Activated effector memory CD4-positive, alpha-beta T cell treated with anti-CD3 and anti-CD28 coated beads, Interleukin-2, amount 50 U/mL, for 16 hours (primary cell): ENCODE measurements at regions not wholly inside any gene's neighbourhood (a gene's known extent, or its start where the extent isn't known, plus 50 kb on each side); places are given as distances from the start of the nearest gene placed in this dataset.

Source experiments
- DNase-seq: peaks from one replicate; pipeline ENCODE4 v3.0.0-alpha.2; 2020

DNA sequence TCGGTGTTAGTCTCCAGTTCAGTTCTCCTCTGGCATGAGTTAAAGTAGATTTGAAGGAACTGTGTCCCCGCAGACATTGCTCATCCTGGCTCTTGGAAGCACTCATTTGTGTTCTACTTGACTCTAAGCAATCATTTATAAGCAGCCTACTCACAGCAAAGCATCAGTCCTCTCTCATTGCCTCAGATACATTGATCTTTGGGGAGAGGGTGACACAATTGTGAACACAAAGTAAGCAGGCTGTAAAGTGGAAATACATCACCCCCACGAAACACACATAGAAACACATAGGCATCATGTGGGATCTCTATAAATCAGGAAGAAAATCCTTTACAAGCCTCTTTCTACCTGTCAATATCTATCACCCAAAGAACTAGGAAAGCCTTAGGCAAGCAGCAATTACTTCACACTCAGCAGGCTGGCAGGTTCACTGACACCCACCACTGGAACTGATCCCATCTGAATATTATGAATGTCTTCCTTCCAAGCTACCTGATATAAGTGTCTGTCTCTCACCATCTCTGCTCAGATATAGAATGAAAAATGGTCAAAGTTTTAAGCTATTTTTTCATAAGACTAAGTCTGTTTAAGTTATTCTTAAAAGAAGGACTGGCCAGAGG, 675.8 kb downstream of the HACE1 start:
- no peak for DNase-seq

DNA sequence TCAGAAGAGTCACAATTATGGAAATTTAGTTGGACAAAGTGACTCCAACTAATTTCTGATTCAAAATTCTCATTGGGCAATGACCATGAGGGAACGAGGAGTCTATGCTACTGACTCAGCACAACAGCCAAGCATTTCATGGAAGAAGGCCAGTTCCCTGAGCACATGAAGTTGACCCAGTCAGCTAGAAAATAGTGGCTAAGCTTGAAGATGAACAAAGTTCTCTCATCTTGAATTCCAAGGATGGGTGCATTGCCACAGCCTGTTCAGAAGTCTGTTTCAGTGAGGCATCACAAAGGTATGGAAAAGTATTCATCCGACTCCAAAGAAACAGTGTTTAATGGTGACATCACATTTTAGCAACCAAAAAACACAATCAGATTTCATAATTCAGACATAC, 676.9 kb downstream of the HACE1 start:
- DNase-seq: no peak

DNA sequence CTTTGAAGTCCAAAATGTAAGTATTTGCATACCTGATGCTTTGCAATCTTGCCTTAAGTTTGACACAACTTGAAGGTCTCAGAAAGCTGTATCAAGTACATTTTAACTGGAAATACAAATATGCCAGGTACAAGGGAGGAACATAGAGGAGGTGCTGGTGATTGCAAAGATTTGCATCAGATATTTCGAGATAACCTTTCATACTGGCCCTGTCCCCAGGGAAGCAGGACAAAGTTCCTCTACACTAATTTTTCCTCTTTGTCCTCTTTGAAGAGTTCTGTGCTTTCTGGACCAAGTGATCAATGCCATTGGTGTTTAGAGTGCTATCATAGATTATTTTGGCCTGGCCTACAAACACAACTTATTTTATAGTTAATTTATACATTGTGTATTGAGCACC, 686.1 kb downstream of the HACE1 start:
- no peak for DNase-seq

DNA sequence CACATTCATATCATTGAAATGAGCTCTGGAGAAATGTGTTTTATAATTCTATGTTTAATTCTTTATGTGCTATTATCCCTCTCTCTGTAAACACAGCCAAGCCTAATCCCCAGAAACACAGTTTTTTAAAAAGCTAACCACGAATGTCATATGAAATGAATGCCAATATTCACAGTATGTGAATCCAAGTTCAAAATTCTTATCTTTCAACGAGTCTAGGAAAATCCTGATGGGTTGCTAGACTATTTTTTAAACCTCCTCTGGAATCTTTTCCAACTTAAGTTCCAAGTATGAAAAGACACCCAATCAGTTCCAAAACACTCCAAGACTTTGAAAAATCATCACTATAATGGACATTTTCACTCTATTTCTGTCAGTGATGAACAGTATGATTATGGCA, 689.3 kb downstream of the HACE1 start:
- DNase-seq: no peak

DNA sequence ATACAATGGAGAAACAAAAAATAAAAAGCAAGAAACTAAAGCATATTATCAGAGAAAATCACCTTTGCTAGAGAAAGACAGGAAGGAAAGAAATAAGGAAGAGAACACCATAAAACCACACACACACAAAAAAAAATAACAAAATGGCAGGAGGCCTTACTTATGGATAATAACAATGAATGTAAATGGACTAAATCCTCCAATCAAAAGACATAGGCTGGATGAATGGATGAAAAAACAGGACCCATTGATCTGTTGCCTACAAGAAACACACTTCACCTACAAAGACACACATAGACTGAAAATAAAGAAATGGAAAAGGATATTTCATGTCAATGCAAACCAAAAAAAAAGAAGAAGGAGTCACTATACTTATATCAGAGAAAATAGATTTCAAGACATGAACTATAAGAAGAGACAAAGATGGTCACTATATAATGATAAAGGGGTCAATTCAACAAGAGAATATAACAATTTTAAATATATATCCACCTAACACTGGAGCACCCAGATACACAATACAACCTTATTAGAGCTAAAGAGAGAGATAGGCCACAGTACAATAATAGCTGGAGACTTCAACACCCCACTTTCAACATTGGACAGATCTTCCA, 693.6 kb downstream of the HACE1 start:
- no peak for DNase-seq

DNA sequence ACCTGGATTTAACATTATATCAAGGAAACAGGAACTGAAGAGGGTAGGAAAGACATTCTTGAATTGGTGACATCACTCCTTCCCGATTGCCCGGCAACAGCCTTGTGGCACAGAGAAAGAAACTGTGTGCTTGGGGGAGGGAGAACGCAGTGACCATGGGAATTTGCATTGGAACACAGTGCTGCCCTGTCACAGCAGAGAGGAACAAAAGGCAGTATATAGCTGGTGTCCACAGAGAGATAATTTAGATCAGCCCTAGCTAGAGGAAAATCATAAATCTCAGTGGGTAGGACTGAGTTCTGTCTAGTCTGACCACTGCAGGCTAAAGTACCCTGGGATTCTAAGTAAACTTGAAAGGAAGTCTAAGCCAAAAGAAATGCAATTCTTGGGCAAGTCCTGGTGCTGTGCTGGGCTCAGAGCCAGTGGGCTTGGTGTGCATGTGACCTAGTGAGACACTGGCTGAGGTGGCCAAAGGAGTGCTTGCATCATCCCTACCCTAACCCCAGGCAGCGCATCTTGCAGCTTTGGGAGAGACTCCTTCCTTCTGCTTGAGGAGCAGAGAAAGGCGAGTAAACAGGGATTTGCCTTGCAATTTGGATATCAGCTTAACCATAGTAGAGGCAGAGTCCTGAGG, 697.6 kb downstream of the HACE1 start:
- no peak for DNase-seq

DNA sequence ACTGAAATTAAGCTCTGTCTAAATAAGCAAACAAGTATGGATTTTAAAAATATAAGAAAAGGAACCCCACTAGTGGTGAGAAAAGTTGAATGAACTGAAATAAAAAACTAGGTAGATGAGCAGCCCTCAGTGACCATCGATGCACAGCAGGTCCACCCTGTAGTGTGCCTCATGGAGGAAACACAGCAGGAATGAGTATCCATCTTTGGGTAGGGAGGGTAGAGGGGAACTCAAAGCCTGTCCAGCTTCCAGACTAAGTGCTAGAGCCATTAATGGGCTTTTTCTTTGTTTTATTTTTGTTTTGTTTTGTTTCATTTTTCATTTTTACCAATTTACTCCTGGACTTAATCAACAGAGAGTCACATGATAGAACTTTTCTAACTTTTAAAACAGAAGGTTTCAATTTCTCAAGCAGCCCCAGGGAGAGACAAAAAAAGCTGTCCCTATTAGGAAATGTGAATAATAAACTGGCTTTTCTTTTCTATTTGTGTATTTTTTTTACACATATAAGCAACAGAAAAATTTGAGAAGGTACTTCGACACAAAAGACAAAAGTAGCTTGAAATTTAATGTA, 700.6 kb downstream of the HACE1 start:
- no peak for DNase-seq

DNA sequence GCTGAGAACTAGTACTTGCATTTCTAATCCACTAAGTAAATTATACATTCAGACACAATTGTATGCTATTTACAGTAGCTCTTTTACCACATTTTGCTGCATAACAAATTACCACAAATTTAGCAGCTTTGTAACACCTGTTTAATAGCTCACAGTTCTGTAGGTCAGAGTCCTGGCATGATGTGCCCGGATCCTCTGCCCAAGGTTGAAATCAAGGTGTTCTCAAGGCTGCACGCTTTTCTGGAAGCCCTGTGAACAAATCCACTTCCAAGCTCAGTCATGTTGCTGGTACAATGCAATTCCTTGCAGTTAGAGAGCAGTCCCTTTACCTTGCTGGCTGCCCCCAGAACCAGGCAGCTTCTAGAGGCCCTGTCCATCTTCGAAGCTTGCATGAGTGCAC, 716.0 kb downstream of the HACE1 start:
- DNase-seq: no peak

DNA sequence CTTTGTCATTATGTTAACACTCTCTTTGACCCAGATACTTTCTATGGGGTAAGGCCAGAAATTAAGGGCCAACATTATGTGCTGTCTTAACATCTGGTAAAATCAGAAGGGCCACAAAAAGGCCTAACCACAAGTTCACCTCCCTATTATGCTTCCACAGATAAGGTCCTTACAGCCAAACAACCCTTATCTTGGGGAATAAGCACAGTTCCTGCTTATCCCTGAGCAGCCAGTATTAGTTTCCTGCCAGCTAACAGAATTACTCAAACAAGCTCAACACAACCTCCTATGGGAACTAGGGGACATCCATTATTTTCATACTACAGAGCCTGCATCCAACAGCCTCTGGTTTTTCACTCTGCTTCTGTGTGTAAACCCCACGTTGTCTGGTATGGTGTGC, 724.8 kb downstream of the HACE1 start:
- DNase-seq: no peak

DNA sequence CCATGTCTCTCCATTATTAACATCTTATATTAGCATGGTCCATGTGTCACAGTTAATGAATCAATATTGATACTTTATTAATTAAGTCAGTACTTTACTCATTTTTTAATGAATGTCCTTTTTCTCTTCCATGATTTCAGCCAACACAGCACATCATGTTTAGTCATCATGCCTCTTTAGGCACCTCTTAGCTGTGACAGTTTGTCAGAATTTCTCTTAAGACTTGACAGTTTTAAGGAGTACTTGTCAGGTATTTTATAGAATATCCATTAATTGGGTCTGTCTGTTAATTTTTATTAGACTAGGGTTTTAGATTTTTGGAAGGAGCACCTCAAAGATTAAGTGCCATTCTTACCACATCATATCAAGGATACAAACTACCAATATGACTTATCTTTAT, 729.4 kb downstream of the HACE1 start:
- no peak for DNase-seq

DNA sequence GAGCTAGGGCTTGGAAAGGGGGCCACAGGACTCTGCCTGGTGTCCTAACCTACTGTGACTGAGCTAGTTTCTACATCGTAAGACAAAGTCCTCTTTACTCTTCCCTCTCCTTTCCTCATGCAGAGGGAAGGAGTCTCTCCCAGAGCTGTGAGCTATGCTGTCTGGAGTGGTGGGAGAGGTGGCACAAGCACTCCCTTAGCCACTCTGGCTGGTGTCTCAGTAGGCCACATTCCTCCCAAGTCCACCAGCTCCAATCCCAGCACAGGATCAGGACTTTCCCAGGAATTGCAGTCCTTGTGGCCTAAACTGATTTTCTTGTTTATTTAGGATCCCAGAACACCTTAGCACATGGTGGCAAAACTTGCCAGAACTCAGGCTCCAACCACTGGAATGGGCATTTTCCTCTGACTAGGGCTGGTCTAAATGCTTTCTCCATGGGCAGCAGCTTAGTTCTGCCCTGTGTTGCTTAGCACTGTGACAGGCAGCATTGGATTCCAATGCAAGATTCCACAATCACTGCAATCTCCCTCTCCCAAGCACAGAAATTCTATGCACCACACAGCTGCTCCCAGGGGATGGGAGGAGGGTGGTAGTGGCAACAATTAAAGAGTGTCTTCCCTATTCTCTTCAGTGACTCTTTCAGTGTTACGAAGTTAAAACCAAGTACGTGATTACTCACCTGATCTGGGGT, 733.3 kb downstream of the HACE1 start:
- DNase-seq: no peak

DNA sequence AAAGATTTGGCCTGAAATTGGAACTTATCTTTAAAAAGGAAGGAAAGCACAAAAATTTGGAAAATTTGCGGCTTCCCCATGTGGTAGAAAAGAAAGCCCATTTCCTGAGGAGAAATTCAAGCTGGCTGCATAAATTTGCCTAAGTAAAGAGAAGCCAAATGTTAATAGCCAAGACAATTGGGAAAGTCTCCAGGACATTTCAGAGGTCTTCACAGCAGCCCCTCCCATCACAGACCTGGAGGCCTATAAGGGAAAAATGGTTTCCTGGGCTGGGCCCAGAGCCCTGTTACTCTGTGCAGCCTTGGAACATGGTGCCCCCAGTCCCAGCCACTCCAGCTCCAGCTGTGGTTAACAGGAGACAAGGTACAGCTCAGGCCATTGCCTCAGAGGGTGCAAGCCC, 736.5 kb downstream of the HACE1 start:
- no peak for DNase-seq

DNA sequence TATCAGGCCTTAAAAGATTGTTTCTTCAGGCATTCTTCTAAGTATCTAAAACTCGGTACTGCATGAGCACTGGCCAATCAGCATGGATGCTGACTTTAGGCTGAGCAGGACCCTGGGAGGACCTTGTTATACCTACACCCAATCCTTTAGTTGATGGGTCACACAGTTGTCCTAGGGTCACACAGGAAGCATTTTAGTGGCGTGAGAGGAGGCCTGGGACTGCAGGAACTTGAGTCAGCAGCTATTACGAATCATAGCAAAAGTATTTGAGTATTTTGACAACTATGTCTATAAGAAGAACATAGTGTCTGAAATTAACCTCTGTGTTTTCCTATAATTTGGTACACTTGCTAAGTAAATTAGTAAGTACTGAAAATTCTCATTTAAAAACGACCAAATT, 741.4 kb downstream of the HACE1 start:
- DNase-seq: no peak

DNA sequence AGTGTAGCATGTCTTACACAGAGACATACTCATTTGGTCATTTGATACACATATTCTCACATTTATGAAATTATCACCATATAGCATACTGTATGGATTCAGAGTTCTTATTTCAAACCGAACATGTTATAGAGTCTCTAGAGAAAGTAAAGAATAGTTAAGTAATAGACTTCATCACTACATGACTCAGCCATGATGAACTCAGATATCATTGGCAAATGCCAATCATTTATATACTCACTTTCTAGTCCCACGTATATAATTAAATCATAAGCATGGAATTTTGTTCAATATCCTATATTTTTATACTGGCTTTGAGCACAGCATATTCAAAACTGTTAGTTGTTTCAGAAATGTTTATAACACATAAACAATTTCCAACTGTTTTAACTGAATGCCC, 749.9 kb downstream of the HACE1 start:
- DNase-seq: no peak

DNA sequence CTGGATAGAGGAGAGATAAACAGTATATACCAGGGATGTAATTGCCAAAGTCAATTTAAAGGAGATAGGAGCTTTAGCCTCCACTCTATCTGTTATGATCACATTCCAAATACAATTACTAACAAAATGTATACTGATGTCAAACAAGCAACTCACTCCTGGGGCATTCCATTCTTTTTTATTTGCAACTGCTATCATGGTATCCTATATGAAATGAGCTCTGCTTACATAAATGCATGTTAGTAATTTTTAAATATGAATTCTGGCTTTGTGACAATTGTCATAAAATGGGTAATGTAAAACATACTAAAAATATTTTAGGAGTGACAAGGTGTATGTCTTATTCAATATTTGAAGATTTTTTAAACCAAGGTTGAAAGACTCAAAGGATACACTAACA, 751.1 kb downstream of the HACE1 start:
- DNase-seq: no peak

DNA sequence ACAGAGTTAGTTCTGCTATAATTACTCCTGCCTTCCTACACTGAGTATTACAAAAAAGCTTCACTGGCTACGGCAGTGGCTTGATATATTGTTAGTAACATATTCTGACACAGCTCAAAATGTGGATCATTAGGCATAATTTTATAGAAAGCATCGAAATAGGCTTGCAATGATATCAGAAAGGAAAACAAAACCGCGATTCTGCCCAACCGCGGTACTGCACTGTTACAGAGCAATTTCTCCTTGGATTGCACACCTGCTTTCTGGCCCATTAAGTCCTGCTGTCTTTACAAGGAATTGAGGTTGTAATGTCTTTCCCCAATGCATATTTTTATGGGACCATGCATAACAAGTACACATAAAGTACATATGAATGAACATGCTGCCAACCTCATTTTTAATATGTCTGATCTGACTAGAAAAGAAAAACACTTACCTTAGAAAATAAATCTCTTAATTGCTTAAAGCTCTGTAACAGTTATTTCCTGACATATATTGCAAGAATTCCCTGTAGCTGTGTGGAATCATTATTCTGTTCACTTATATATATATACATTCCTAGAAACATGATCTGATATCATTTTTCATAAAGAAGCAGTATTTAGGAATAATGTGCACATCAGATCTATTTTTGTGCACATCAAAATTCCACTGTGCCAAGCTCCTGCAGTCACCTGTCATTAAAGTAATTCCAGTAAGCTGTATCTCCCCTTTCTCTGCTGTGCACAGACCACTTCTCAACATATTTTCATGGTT, 763.9 kb downstream of the HACE1 start:
- DNase-seq: no peak

DNA sequence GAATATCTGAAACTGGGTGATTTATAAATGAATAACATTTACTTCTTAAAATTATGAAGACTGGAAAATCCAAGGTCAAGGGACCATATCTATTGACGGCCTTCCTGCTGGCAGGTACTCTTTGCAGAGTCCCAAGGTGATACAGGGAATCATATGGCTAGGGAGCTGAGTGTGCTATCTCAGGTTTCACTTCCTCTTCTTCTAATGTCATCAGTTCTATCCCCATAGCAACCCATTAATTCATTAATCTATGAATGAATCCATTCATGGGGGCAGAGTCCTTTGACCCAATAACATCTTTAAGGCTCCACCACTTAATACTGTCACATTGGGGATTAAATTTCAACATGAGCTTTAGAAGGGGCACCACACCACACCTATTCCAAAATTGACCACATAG, 772.0 kb downstream of the HACE1 start:
- DNase-seq: no peak

DNA sequence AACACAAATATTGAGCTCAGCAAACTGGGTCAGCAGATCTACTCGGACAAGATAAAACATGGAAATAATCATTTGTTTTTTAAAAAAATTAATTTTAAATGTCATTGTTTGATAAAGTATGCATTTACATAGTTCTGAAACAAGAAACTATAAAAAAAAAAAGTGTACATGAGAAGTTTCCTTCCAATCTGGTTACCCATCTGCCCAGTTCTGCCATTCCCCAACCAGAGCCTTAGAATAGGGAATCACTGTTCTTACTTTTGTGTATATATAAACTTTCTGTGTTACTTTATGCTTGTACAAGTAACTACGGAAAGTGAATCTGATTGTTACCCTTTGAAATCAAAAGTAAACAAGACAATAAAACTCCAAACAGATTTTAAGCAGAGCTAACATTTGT, 791.4 kb downstream of the HACE1 start:
- DNase-seq: no peak

DNA sequence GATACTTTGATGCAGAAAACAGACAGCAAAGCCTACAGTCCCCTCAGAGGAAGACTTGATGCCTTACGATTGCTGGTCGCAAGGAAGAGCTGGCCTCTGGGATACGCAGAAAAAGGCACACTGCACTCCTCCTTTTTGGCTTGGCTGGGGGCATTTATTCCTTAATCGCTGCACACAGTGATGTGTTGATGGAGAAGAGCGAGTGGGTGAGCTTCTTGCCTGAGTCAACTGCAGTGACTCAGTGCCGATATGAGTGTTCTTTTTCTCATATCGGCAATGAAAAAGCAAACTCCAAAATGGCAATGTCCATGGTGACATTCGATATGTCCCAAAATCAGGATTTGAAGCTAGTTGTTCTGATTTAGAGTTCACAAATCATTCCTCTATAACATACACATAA, 794.8 kb downstream of the HACE1 start:
- DNase-seq: no peak

DNA sequence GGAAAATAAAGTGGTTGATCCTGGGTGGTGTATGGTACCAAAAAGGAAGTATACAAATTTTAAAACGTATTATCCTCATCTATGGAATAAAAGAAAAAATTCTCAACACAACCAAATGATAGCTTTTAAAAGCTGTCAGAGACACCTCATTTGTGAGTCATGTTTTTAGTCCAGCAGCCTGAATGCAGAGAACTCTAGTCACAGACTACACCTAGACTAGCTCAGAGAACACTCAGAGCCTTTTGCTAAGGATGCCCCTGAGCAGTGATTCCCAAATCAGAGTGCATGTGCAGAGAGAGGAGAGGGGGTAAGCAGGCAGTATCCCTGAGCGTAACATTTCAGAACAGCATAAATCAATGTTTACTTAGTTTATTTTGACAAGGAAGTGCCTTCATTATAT, 809.3 kb downstream of the HACE1 start:
- no peak for DNase-seq

DNA sequence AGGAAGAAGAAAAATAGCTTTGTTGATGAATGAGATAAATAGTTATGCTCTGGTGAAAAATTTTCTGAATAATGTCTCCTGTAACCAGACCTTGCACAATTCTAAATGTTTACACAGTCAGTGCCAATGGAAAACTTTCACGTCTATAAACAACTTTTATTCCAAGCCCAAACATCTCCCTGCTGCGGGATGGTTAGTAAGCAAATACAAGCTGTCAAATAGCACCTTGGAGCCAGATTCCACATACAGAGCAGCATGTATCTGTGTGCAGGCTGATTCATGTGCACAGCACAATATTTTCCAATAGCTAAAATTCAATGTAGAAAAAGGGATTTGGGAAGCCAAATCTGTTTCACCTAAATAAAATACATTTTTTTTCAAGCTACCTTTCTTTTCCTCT, 813.3 kb downstream of the HACE1 start:
- DNase-seq: no peak

DNA sequence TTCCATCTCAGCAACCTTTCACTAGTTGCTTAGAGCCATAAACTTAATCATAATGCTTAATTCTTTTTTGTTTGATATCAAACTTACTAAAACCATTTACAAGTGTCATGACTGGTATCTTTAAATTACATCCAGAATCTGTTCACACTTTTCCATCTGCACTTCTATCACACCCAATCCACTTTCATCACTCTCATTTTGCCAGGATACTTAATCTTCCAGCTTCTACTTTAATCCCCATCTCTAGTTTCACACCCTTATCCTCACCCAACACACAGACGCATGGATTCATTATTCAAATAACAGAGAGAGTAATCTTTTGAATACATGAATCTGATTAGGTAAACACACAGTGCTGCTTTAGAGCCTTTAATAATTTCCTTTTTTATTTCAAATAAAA, 828.4 kb downstream of the HACE1 start:
- no peak for DNase-seq

DNA sequence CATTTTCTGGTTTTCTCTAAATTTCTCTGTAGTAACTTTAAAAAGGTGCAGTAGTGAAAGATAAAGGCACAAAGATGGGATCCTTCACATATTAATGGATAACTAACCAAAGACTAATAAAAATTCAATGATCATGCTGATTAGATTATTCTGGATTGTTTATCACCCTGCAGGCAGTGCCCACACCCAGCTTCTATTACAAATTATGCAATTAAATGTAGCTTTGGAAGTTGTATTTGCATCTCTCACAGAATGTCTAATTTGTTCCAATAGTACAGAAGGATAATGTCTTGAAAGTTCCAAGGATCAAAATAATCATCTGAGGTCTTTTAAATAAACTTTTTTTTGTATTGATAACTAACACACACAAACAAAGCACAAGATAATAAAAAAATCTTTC, 837.6 kb downstream of the HACE1 start:
- DNase-seq: no peak
